OCI-LY1 (cell line): ENCODE measurements at regions not wholly inside any gene's neighbourhood (a gene's known extent, or its start where the extent isn't known, plus 50 kb on each side); places are given as distances from the start of the nearest gene placed in this dataset.

Experiments used
- H2AFZ ChIP-seq: fragments of 200-600 bp; sonication (generic), shearing (Covaris generic); 2 replicates; pipeline ENCODE4 v1.6.0; 2014; ENCODE audit warnings: antibody characterized with exemption, mild to moderate bottlenecking, low read length
- H3F3A ChIP-seq: fragments of 200-600 bp; sonication (generic), shearing (Covaris generic); 2 replicates; pipeline ENCODE4 v1.6.0; 2014; ENCODE audit warnings: mild to moderate bottlenecking, antibody characterized with exemption, low read length, moderate library complexity; ENCODE audit not compliant: insufficient read depth
- H3K27ac ChIP-seq: fragments of 200-600 bp; sonication (generic); 2 replicates; pipeline ENCODE4 v1.5.1; 2014; ENCODE audit warnings: low read length, mixed run types, mild to moderate bottlenecking, low read depth; ENCODE audit not compliant: poor library complexity, severe bottlenecking
- H3K27me3 ChIP-seq: fragments of 200-600 bp; sonication (generic); 2 replicates; pipeline ENCODE4 v1.6.0; 2014; ENCODE audit warnings: antibody characterized with exemption, mild to moderate bottlenecking, low read length, moderate library complexity; ENCODE audit not compliant: insufficient read depth
- H3K36me3 ChIP-seq: fragments of 200-600 bp; sonication (generic); 2 replicates; pipeline ENCODE4 v1.6.1; 2014; ENCODE audit warnings: mild to moderate bottlenecking, antibody characterized with exemption, low read length, moderate library complexity, mixed read lengths; ENCODE audit not compliant: insufficient read depth
- H3K4me1 ChIP-seq: fragments of 200-600 bp; sonication (generic); 2 replicates; pipeline ENCODE4 v1.5.1; 2014; ENCODE audit warnings: mild to moderate bottlenecking, low read length, moderate library complexity; ENCODE audit not compliant: insufficient read depth, severe bottlenecking
- H3K4me2 ChIP-seq: fragments of 200-600 bp; sonication (generic), shearing (Covaris generic); 2 replicates; pipeline ENCODE4 v1.6.1; 2014; ENCODE audit warnings: low read length
- H3K4me3 ChIP-seq: fragments of 200-600 bp; sonication (generic); 2 replicates; pipeline ENCODE4 v1.5.1; 2014; ENCODE audit warnings: low read length, low read depth, mild to moderate bottlenecking, mixed read lengths; ENCODE audit not compliant: poor library complexity, severe bottlenecking
- H3K79me2 ChIP-seq: fragments of 200-600 bp; shearing (Covaris generic); 2 replicates; pipeline ENCODE4 v1.6.1; 2016; ENCODE audit warnings: mixed run types, low read length, mixed read lengths; ENCODE audit not compliant: insufficient read depth
- H3K9ac ChIP-seq: fragments of 200-600 bp; sonication (generic), shearing (Covaris generic); 2 replicates; pipeline ENCODE4 v1.6.1; 2014; ENCODE audit warnings: mild to moderate bottlenecking, low read length, mixed read lengths
- H3K9me2 ChIP-seq: fragments of 200-600 bp; sonication (generic), shearing (Covaris generic); 2 replicates; pipeline ENCODE4 v1.6.1; 2014; ENCODE audit warnings: low read depth, mild to moderate bottlenecking, low read length, mixed read lengths
- H3K9me3 ChIP-seq: fragments of 200-600 bp; shearing (Covaris generic); 2 replicates; pipeline ENCODE4 v1.6.1; 2014; ENCODE audit warnings: low read length, mixed read lengths
- H4K20me1 ChIP-seq: fragments of 200-600 bp; sonication (generic), shearing (Covaris generic); 2 replicates; pipeline ENCODE4 v1.6.0; 2016; ENCODE audit warnings: mild to moderate bottlenecking, low read length; ENCODE audit not compliant: insufficient read depth
- CTCF ChIP-seq: fragments of 200-600 bp; sonication (generic), shearing (Covaris generic); IDR thresholded peaks from 2 replicates; pipeline ENCODE4 v1.5.1; 2017; ENCODE audit warnings: mild to moderate bottlenecking, antibody characterized with exemption, low read length, moderate library complexity, mixed read lengths
- EZH2 ChIP-seq: fragments of 200-600 bp; sonication (generic), shearing (Covaris generic); IDR thresholded peaks from 2 replicates; pipeline ENCODE4 v1.8.0; 2017; ENCODE audit warnings: borderline replicate concordance, mixed run types, mild to moderate bottlenecking, antibody characterized with exemption, low read length, moderate library complexity, mixed read lengths

DNA sequence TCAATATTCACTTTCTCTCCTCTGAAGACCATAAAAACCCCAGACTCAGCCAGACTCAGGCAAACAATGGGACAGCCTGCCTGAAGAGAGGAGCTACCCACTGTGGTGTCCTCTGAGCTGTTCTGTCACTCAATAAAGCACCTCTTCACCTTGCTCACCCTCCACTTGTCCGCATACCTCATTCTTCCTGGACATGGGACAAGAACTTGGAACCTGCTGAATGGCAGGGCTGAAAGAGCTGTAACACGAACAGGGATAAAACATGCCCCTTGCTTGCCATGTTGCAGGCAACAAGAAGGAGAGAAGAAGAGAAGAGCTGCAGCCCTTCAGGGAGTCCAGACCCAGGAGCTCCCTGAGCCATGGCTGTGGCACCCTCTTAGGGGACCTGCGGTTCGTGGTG is 86.8 kb upstream of the SEMA6A start:
- no peaks in the 10 kb centered on the region for H3K79me2 ChIP-seq
- H3K4me3 ChIP-seq = no peak overlapping the region
- H3F3A ChIP-seq = no peaks in the 10 kb centered on the region
- no peaks in the 10 kb centered on the region; the same call in 1 of the 2 replicates for H3K36me3 ChIP-seq
- no peak overlapping the region for H2AFZ ChIP-seq
- no peak overlapping the region for H3K4me2 ChIP-seq
- H3K9ac ChIP-seq = no peak overlapping the region
- H3K27ac ChIP-seq = no peak overlapping the region
- TF ChIP-seq EZH2 (no peak), CTCF (no peak)
- no peaks in the 10 kb centered on the region for H4K20me1 ChIP-seq
- no peaks in the 10 kb centered on the region for H3K27me3 ChIP-seq
- no peaks in the 10 kb centered on the region for H3K9me3 ChIP-seq
- H3K4me1 ChIP-seq = no peaks in the 10 kb centered on the region
- no peaks in the 10 kb centered on the region for H3K9me2 ChIP-seq

- H3K9me2 ChIP-seq = no peaks in the 10 kb centered on the region
- H3K4me3 ChIP-seq = no peak overlapping the region
- H4K20me1 ChIP-seq = no peaks in the 10 kb centered on the region
- no peaks in the 10 kb centered on the region; the same call in 1 of the 2 replicates for H3K36me3 ChIP-seq
- H2AFZ ChIP-seq = no peak overlapping the region
- no peaks in the 10 kb centered on the region for H3K79me2 ChIP-seq
- TF ChIP-seq EZH2 (no peak), CTCF (no peak)
- H3K4me2 ChIP-seq = no peak overlapping the region
- H3K4me1 ChIP-seq = no peaks in the 10 kb centered on the region
- H3K27ac ChIP-seq = no peak overlapping the region
- H3K9ac ChIP-seq = no peak overlapping the region
- H3K27me3 ChIP-seq = no peaks in the 10 kb centered on the region
- no peaks in the 10 kb centered on the region for H3K9me3 ChIP-seq
- H3F3A ChIP-seq = no peaks in the 10 kb centered on the region
Measured at GRCh38 chr5:116660929-116661328, 86.3 kb upstream of the SEMA6A start.

GRCh38 chr5:116658830-116659229 is 84.2 kb upstream of the SEMA6A start:
- no peak overlapping the region for H3K27ac ChIP-seq
- no peaks in the 10 kb centered on the region for H3F3A ChIP-seq
- TF ChIP-seq CTCF = no peak
- no peak for TF ChIP-seq EZH2
- H4K20me1 ChIP-seq = no peaks in the 10 kb centered on the region
- no peak overlapping the region for H3K4me3 ChIP-seq
- H3K4me1 ChIP-seq = no peaks in the 10 kb centered on the region
- no peaks in the 10 kb centered on the region for H3K27me3 ChIP-seq
- no peaks in the 10 kb centered on the region for H3K9me2 ChIP-seq
- no peaks in the 10 kb centered on the region for H3K79me2 ChIP-seq
- H2AFZ ChIP-seq = no peak overlapping the region
- no peaks in the 10 kb centered on the region; the same call in 1 of the 2 replicates for H3K36me3 ChIP-seq
- H3K4me2 ChIP-seq = no peak overlapping the region
- no peaks in the 10 kb centered on the region for H3K9me3 ChIP-seq
- no peak overlapping the region for H3K9ac ChIP-seq
